ENCODE measurements at regions not wholly inside any gene's neighbourhood (a gene's known extent, or its start where the extent isn't known, plus 50 kb on each side); places are given as distances from the start of the nearest gene placed in this dataset.

DNA sequence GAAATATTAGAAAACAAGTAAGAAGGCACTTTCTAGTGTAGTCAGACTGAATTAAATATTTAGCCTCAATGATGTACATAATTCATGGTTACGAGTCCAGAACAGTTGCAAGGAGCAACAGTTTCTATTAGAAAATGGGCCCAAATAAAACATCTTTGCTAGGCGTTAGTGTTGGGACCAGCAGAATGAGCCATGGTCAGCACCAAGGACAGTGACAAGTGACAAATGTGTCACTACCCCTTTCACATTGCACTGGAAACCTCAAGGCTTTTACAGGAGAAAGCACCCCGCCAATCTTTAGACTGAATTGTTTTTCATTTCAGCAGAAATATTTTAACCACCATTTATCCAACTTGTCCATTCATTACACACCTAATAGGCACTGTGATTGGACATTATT lies 301.3 kb upstream of the ADCY2 start:
- Histone ChIP-seq H3K4me1 (ENCODE audit: control insufficient read depth, insufficient read depth, low read length) (no peaks in the 10 kb centered on the region), H3K9me3 (ENCODE audit: control insufficient read depth, insufficient read depth, low read depth, low read length) (no peaks in the 10 kb centered on the region), H3K27me3 (ENCODE audit: control insufficient read depth, insufficient read depth, low read length) (no peaks in the 10 kb centered on the region), H3K36me3 (ENCODE audit: control insufficient read depth, insufficient read depth, low read length) (no peaks in the 10 kb centered on the region), H3K27ac (ENCODE audit: low read length) (no peak overlapping the region), H3K4me3 (ENCODE audit: low read depth in 2 of 2, low read length in 2 of 2) (no peak overlapping the region)
- no TSS peak for BruUV-seq (replicated peaks)
- ATAC-seq, result no peak
- intact Hi-C loops (cut with micrococcal nuclease; ENCODE audit: unreplicated experiment), result no loop called here
- TF ChIP-seq, protein P1, sequence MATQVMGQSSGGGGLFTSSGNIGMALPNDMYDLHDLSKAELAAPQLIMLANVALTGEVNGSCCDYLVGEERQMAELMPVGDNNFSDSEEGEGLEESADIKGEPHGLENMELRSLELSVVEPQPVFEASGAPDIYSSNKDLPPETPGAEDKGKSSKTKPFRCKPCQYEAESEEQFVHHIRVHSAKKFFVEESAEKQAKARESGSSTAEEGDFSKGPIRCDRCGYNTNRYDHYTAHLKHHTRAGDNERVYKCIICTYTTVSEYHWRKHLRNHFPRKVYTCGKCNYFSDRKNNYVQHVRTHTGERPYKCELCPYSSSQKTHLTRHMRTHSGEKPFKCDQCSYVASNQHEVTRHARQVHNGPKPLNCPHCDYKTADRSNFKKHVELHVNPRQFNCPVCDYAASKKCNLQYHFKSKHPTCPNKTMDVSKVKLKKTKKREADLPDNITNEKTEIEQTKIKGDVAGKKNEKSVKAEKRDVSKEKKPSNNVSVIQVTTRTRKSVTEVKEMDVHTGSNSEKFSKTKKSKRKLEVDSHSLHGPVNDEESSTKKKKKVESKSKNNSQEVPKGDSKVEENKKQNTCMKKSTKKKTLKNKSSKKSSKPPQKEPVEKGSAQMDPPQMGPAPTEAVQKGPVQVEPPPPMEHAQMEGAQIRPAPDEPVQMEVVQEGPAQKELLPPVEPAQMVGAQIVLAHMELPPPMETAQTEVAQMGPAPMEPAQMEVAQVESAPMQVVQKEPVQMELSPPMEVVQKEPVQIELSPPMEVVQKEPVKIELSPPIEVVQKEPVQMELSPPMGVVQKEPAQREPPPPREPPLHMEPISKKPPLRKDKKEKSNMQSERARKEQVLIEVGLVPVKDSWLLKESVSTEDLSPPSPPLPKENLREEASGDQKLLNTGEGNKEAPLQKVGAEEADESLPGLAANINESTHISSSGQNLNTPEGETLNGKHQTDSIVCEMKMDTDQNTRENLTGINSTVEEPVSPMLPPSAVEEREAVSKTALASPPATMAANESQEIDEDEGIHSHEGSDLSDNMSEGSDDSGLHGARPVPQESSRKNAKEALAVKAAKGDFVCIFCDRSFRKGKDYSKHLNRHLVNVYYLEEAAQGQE (IDR thresholded peaks at IDR 0.05; ENCODE audit: insufficient read depth in 1 of 2, low read depth in 2 of 2, low read length in 1 of 2), result peak; percentile 82 to 85
- TF ChIP-seq TCF7L2 (IDR thresholded peaks at IDR 0.05; ENCODE audit: low read depth, low read length), result no peak
- TF ChIP-seq, protein P2, sequence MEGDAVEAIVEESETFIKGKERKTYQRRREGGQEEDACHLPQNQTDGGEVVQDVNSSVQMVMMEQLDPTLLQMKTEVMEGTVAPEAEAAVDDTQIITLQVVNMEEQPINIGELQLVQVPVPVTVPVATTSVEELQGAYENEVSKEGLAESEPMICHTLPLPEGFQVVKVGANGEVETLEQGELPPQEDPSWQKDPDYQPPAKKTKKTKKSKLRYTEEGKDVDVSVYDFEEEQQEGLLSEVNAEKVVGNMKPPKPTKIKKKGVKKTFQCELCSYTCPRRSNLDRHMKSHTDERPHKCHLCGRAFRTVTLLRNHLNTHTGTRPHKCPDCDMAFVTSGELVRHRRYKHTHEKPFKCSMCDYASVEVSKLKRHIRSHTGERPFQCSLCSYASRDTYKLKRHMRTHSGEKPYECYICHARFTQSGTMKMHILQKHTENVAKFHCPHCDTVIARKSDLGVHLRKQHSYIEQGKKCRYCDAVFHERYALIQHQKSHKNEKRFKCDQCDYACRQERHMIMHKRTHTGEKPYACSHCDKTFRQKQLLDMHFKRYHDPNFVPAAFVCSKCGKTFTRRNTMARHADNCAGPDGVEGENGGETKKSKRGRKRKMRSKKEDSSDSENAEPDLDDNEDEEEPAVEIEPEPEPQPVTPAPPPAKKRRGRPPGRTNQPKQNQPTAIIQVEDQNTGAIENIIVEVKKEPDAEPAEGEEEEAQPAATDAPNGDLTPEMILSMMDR (IDR thresholded peaks at IDR 0.05), result no peak
- CTCF ChIA-PET, result no interaction called here
- DNase-seq (ENCODE audit: low read depth, low spot score), result no peak
- in situ Hi-C loops (cut with HindIII; ENCODE audit: low pct_unique_long_range_greater_than_20kb, low sequenced_read_pairs), result no loop called here
- POLR2A ChIA-PET, result no interaction called here

DNA sequence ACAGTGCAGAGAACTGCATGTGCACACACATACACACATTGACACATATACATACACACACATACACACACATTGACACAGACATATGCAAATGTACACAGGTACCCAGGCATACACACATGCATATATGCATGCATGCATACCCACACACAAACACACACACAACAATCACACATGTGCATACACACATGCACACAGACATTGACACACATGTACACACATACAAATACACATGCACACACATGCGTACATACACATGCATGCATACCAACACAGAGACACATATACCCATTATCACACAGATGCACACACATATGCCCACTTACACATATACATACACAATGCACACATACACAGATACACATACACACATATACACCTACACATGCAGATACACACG lies 299.6 kb upstream of the ADCY2 start:
- H3K4me3 ChIP-seq (ENCODE audit: low read depth in 2 of 2, low read length in 2 of 2), result no peak overlapping the region
- no peaks in the 10 kb centered on the region for H3K27me3 ChIP-seq (ENCODE audit: control insufficient read depth, insufficient read depth, low read length)
- no peak for DNase-seq (ENCODE audit: low read depth, low spot score)
- H3K9me3 ChIP-seq (ENCODE audit: control insufficient read depth, insufficient read depth, low read depth, low read length), result no peaks in the 10 kb centered on the region
- in situ Hi-C loops (cut with HindIII; ENCODE audit: low pct_unique_long_range_greater_than_20kb, low sequenced_read_pairs), result no loop called here
- CTCF ChIA-PET, result no interaction called here
- intact Hi-C loops (cut with micrococcal nuclease; ENCODE audit: unreplicated experiment), result no loop called here
- POLR2A ChIA-PET, result no interaction called here
- no peaks in the 10 kb centered on the region for H3K4me1 ChIP-seq (ENCODE audit: control insufficient read depth, insufficient read depth, low read length)
- no peak overlapping the region for H3K27ac ChIP-seq (ENCODE audit: low read length)
- TF ChIP-seq, protein P2 (IDR thresholded peaks at IDR 0.05), result no peak
- TF ChIP-seq SIN3A (IDR thresholded peaks at IDR 0.05; ENCODE audit: borderline replicate concordance, insufficient read depth, low read depth, low read length), result no peak
- TF ChIP-seq, protein P1 (IDR thresholded peaks at IDR 0.05; ENCODE audit: insufficient read depth in 1 of 2, low read depth in 2 of 2, low read length in 1 of 2), result no peak
- no peak for TF ChIP-seq POLR2AphosphoS5 (IDR thresholded peaks at IDR 0.05; ENCODE audit: low read depth, low read length)
- TF ChIP-seq TCF7L2 (IDR thresholded peaks at IDR 0.05; ENCODE audit: low read depth, low read length), result no peak
- ATAC-seq, result no peak
- H3K36me3 ChIP-seq (ENCODE audit: control insufficient read depth, insufficient read depth, low read length), result no peaks in the 10 kb centered on the region
- BruUV-seq (replicated peaks), result no TSS peak

Measured in Panc1 (cell line).